ENCODE measurements at regions not wholly inside any gene's neighbourhood (a gene's known extent, or its start where the extent isn't known, plus 50 kb on each side); places are given as distances from the start of the nearest gene placed in this dataset.

DNA sequence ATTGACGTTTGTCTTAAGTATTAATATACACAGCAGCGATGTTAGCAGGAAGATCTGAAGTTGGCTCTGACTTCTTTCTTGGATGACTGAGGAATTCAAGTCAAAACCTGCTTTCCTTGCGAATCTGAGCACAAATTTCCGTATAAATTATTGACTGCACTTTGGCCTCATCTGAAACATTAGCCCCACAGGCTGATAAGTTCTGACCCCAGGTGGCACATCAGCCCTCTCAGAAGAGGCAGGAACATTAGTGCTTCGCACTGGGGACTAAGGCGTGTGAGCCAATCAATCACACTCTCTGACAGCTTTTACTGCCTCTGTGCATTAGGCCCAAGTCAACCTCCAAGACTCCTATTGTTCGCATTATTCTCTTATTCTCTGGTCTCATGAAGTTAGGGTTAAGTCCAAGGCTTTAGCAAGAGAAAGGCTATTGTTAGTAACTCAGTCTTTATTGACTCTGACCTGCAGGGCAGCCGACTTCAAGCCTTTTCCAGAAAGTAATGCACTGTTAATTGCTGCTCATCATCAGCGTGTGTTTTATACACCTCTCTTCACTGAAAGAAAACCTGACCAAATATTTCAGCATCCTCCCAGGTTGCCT is 84.2 kb downstream of the ZNF608 start:
- H3K79me2 ChIP-seq (ENCODE audit: control insufficient read depth in 1 of 2, insufficient read depth in 2 of 2, low read length in 2 of 2): peaks cover 0 to 75% of the 10 kb centered on the region in 2 experiments; a peak in 3 of 4 replicates
- FAIRE-seq: peak; percentile 7
- no peak overlapping the region for H2BK5ac ChIP-seq (ENCODE audit: low read depth, low read length)
- peaks cover 4 to 11% of the 10 kb centered on the region in 2 experiments for H4K20me1 ChIP-seq (replicated peaks in 1 of 2; ENCODE audit: control insufficient read depth in 1 of 2, insufficient read depth in 2 of 2, low read length in 2 of 2)
- no peak overlapping the region for H3K14ac ChIP-seq (ENCODE audit: insufficient read length)
- no peak overlapping the region for H2BK15ac ChIP-seq (ENCODE audit: low read length)
- WGBS, 2 experiments (ENCODE audit: extremely low coverage in 1 of 2, insufficient coverage in 1 of 2, insufficient read length in 1 of 2, insufficient replicate concordance in 2 of 2, low coverage in 1 of 2, low lambda C conversion rate in 2 of 2, missing lambda C conversion rate in 1 of 2): 38% methylated on average over 9 of the region's 9 CpGs; no CpG with 5 or more reads in 1 of the 2 experiments
- no peaks in the 10 kb centered on the region; a peak in 1 of 7 replicates for H3K27me3 ChIP-seq (replicated peaks in 1 of 4; ENCODE audit: control insufficient read depth in 3 of 4, extremely low read depth in 1 of 4, insufficient read depth in 3 of 4, low read length in 3 of 4)
- no peak overlapping the region for H4K91ac ChIP-seq (replicated peaks; ENCODE audit: insufficient read length, low read length)
- no peak overlapping the region for H2AFZ ChIP-seq (ENCODE audit: low read length)
- H3K4me2 ChIP-seq (ENCODE audit: insufficient read depth in 1 of 2, low read depth in 2 of 2, low read length in 2 of 2): peak overlapping the region; percentile 23 to 62
- DNase-seq (ENCODE audit: low read depth in 1 of 2, low spot score in 2 of 2): no peak
- no peak overlapping the region for H4K5ac ChIP-seq (ENCODE audit: insufficient read length, low read depth, low read length)
- no peak overlapping the region for H3K27ac ChIP-seq (ENCODE audit: low read depth, low read length)
- no peaks in the 10 kb centered on the region; the same call in 1 of the 2 replicates for H3K23me2 ChIP-seq (ENCODE audit: low read depth, low read length)
- H3K4me1 ChIP-seq (replicated peaks in 1 of 4; ENCODE audit: control insufficient read depth in 3 of 4, insufficient read depth in 4 of 4, low read length in 3 of 4): peaks cover 14 to 46% (median 41%) of the 10 kb centered on the region in 4 experiments
- no peak overlapping the region; the same call in 1 of the 2 replicates for H2BK12ac ChIP-seq (ENCODE audit: low read depth, low read length)
- CTCF ChIA-PET (ENCODE audit: partially characterized antibody): interaction anchor here (2.1 kb wide), 1 partner anchor 19 kb away, joined by 5 read pairs; no protein-coding TSS in a partner anchor
- no peak overlapping the region for H2BK20ac ChIP-seq (ENCODE audit: low read length)
- no peak for TF ChIP-seq ZNF274 (IDR thresholded peaks at IDR 0.05; ENCODE audit: borderline replicate concordance, extremely low read depth, low read length)
- no peak for TF ChIP-seq SIX5 (IDR thresholded peaks at IDR 0.05; ENCODE audit: low read depth, low read length)
- POLR2A ChIA-PET (ENCODE audit: partially characterized antibody): interaction anchor here (1.0 to 3.2 kb wide), 2 partner anchors 9 to 76 kb away, joined by 3 to 12 read pairs; no protein-coding TSS in a partner anchor
- H3K23ac ChIP-seq (ENCODE audit: insufficient read length): no peak overlapping the region
- H2BK120ac ChIP-seq (replicated peaks; ENCODE audit: low read depth, low read length): no peak overlapping the region
- H3K18ac ChIP-seq (ENCODE audit: extremely low read depth, low read length): no peak overlapping the region
- H2AK5ac ChIP-seq (ENCODE audit: low read depth, low read length): no peak overlapping the region
- H3K56ac ChIP-seq (replicated peaks; ENCODE audit: insufficient read length, low read depth, low read length): no peak overlapping the region
- peaks cover 10% of the 10 kb centered on the region for H3K79me1 ChIP-seq (ENCODE audit: low read depth, low read length)
- no peak overlapping the region for H3K9ac ChIP-seq (replicated peaks in 1 of 4; ENCODE audit: extremely low read depth in 1 of 4, low read depth in 3 of 4, low read length in 3 of 4)
- peak overlapping the region in 1 of 4 experiments; percentile 36; a peak in 1 of 8 replicates for H3K4me3 ChIP-seq (ENCODE audit: extremely low read depth in 1 of 4, insufficient read depth in 2 of 4, low read depth in 3 of 4, low read length in 4 of 4)
- H4K8ac ChIP-seq (ENCODE audit: extremely low read depth, insufficient read depth, low read length): no peak overlapping the region
- H3K4ac ChIP-seq (replicated peaks; ENCODE audit: insufficient read length, low read depth, low read length): no peak overlapping the region
- H3K36me3 ChIP-seq (ENCODE audit: control insufficient read depth in 2 of 4, insufficient read depth in 4 of 4, low read length in 3 of 4): no peaks in the 10 kb centered on the region; a peak in 1 of 8 replicates
- no peaks in the 10 kb centered on the region for H3K9me3 ChIP-seq (ENCODE audit: insufficient read depth in 2 of 2, low read depth in 1 of 2, low read length in 1 of 2)

All from H1 (cell line).